H9 (cell line): ENCODE measurements at regions not wholly inside any gene's neighbourhood (a gene's known extent, or its start where the extent isn't known, plus 50 kb on each side); places are given as distances from the start of the nearest gene placed in this dataset.

Source experiments
- DNase-seq: peaks from one replicate; pipeline ENCODE4 v3.0.0-alpha.2; 2017
- H2AFZ ChIP-seq: one replicate; pipeline ENCODE4 v1.6.1; 2013; ENCODE audit warnings: mild to moderate bottlenecking, low read length, control low read depth, moderate library complexity
- H2AK5ac ChIP-seq: 2 replicates; pipeline ENCODE4 v1.6.1; 2013; ENCODE audit warnings: low read length, control low read depth, mixed read lengths; ENCODE audit not compliant: insufficient read length
- H2BK120ac ChIP-seq: one replicate; pipeline ENCODE4 v1.6.1; 2013; ENCODE audit warnings: low read depth, mild to moderate bottlenecking, low read length, control low read depth, inconsistent platforms; ENCODE audit not compliant: poor library complexity, severe bottlenecking
- H2BK12ac ChIP-seq: 2 replicates; pipeline ENCODE4 v1.6.1; 2013; ENCODE audit warnings: low read length, control low read depth, mixed read lengths, low read depth; ENCODE audit not compliant: insufficient read length
- H2BK15ac ChIP-seq: 2 replicates; pipeline ENCODE4 v1.6.1; 2013; ENCODE audit warnings: low read depth, low read length, control low read depth
- H2BK20ac ChIP-seq: one replicate; pipeline ENCODE4 v1.6.1; 2013; ENCODE audit warnings: low read depth, mild to moderate bottlenecking, low read length, control low read depth, inconsistent platforms; ENCODE audit not compliant: poor library complexity, severe bottlenecking
- H2BK5ac ChIP-seq: 2 replicates; pipeline ENCODE4 v1.6.1; 2013; ENCODE audit warnings: low read length, control low read depth, mixed read lengths; ENCODE audit not compliant: insufficient read length
- H3K14ac ChIP-seq: 2 replicates; pipeline ENCODE4 v1.6.1; 2013; ENCODE audit warnings: low read length, control low read depth; ENCODE audit not compliant: insufficient read depth
- H3K18ac ChIP-seq: 2 replicates; pipeline ENCODE4 v1.6.1; 2013; ENCODE audit warnings: low read depth, mild to moderate bottlenecking, mixed read lengths, low read length, control low read depth; ENCODE audit not compliant: insufficient read length
- H3K23ac ChIP-seq: 2 replicates; pipeline ENCODE4 v1.6.1; 2013; ENCODE audit warnings: low read length, control low read depth, mixed read lengths, low read depth; ENCODE audit not compliant: insufficient read length
- H3K23me2 ChIP-seq: 2 replicates; pipeline ENCODE4 v1.6.1; 2013; ENCODE audit warnings: low read depth, mild to moderate bottlenecking, mixed read lengths, low read length, control low read depth; ENCODE audit not compliant: insufficient read length, poor library complexity, severe bottlenecking
- H3K27ac ChIP-seq: 2 replicates; pipeline ENCODE4 v1.5.1; 2013; ENCODE audit warnings: low read length, control low read depth, mixed read lengths, low read depth; ENCODE audit not compliant: insufficient read length
- H3K27me3 ChIP-seq: 2 replicates; pipeline ENCODE4 v1.6.1; 2013; ENCODE audit warnings: low read length, control low read depth, inconsistent platforms; ENCODE audit not compliant: insufficient read depth
- H3K4ac ChIP-seq: 2 replicates; pipeline ENCODE4 v1.6.1; 2013; ENCODE audit warnings: low read depth, mild to moderate bottlenecking, control low read depth, inconsistent platforms, low read length, moderate library complexity
- H3K4me1 ChIP-seq: 2 replicates; pipeline ENCODE4 v1.6.1; 2013; ENCODE audit warnings: low read length, control low read depth, inconsistent platforms; ENCODE audit not compliant: insufficient read depth
- H3K4me2 ChIP-seq: 2 replicates; pipeline ENCODE4 v1.6.1; 2013; ENCODE audit warnings: low read length, control low read depth, mixed read lengths; ENCODE audit not compliant: insufficient read length, insufficient read depth
- H3K56ac ChIP-seq: 2 replicates; pipeline ENCODE4 v1.6.1; 2013; ENCODE audit warnings: low read depth, mild to moderate bottlenecking, mixed read lengths, low read length, control low read depth; ENCODE audit not compliant: insufficient read length
- H3K79me1 ChIP-seq: 2 replicates; pipeline ENCODE4 v1.6.1; 2013; ENCODE audit warnings: low read depth, mild to moderate bottlenecking, moderate library complexity, low read length, control low read depth, inconsistent platforms; ENCODE audit not compliant: insufficient read depth, poor library complexity, severe bottlenecking
- H3K79me2 ChIP-seq: 2 replicates; pipeline ENCODE4 v1.6.1; 2013; ENCODE audit warnings: low read length, control low read depth, inconsistent platforms; ENCODE audit not compliant: insufficient read depth
- H3K9ac ChIP-seq: 2 replicates; pipeline ENCODE4 v1.6.1; 2013; ENCODE audit warnings: low read length, control low read depth, mixed read lengths; ENCODE audit not compliant: insufficient read length; ENCODE audit errors: extremely low read depth
- H3K9me3 ChIP-seq: one replicate; pipeline ENCODE4 v1.6.1; 2013; ENCODE audit warnings: low read depth, low read length, inconsistent platforms; ENCODE audit not compliant: control insufficient read depth
- H3T11ph ChIP-seq: one replicate; pipeline ENCODE4 v1.6.1; 2013; ENCODE audit warnings: mild to moderate bottlenecking, low read length, control low read depth, inconsistent platforms
- H4K20me1 ChIP-seq: one replicate; pipeline ENCODE4 v1.6.1; 2013; ENCODE audit not compliant: control insufficient read depth, insufficient read length, insufficient read depth
- H4K5ac ChIP-seq: 2 replicates; pipeline ENCODE4 v1.6.1; 2013; ENCODE audit warnings: low read depth, mild to moderate bottlenecking, mixed read lengths, low read length, control low read depth; ENCODE audit not compliant: insufficient read length
- H4K8ac ChIP-seq: replicated peaks from 2 replicates; pipeline ENCODE4 v1.6.1; 2013; ENCODE audit warnings: low read length, control low read depth, mixed read lengths, low read depth; ENCODE audit not compliant: insufficient read length
- H4K91ac ChIP-seq: 2 replicates; pipeline ENCODE4 v1.6.1; 2013; ENCODE audit warnings: low read depth, mild to moderate bottlenecking, moderate library complexity, mixed read lengths, low read length, control low read depth; ENCODE audit not compliant: insufficient read length
- H3K27ac Mint-ChIP-seq, 3 experiments: 2 replicates in 2 of 3; 3 replicates in 1 of 3; pipeline ENCODE4 v1.8.0; 2020 to 2021; ENCODE audit warnings: mixed read lengths in 3 of 3, mild to moderate bottlenecking in 1 of 3, moderate library complexity in 1 of 3
- H3K27me3 Mint-ChIP-seq: 2 replicates; pipeline ENCODE4 v1.8.0; 2021; ENCODE audit warnings: low read depth, mild to moderate bottlenecking, moderate library complexity, mixed read lengths
- H3K36me3 Mint-ChIP-seq, 3 experiments: 2 replicates in 2 of 3; 3 replicates in 1 of 3; pipeline ENCODE4 v1.8.0; 2020 to 2021; ENCODE audit warnings: low read depth in 3 of 3, mixed read lengths in 3 of 3; ENCODE audit not compliant: insufficient read depth in 1 of 3
- H3K4me1 Mint-ChIP-seq, 2 experiments: 2 replicates each; pipeline ENCODE4 v1.8.0; 2020; ENCODE audit warnings: mixed read lengths in 2 of 2
- H3K4me3 Mint-ChIP-seq, 2 experiments: 2 replicates in 1 of 2; 3 replicates in 1 of 2; pipeline ENCODE4 v1.8.0; 2020 to 2021; ENCODE audit warnings: mild to moderate bottlenecking in 2 of 2, mixed read lengths in 2 of 2, moderate library complexity in 1 of 2
- H3K9me3 Mint-ChIP-seq, 2 experiments: 2 replicates in 1 of 2; 3 replicates in 1 of 2; pipeline ENCODE4 v1.8.0; 2020; ENCODE audit warnings: mild to moderate bottlenecking in 2 of 2, mixed read lengths in 2 of 2, moderate library complexity in 1 of 2
- WGBS: extraction: QIAGEN DNeasy Blood & Tissue Kit; methylation state at CpG from one replicate; pipeline ENCODE4 v1.1.7; 2013; ENCODE audit warnings: missing lambda C conversion rate, low lambda C conversion rate, mixed read lengths; ENCODE audit not compliant: insufficient read length; ENCODE audit errors: extremely low coverage; 5-methylcytosine and 5-hydroxymethylcytosine counted together
- TF ChIP-seq, protein P1 (sequence below): fragments of 200-600 bp; sonication (generic); conservative IDR thresholded peaks from 3 replicates; pipeline ENCODE4 v1.8.0; 2021; ENCODE audit warnings: antibody characterized with exemption, mild to moderate bottlenecking

DNA sequence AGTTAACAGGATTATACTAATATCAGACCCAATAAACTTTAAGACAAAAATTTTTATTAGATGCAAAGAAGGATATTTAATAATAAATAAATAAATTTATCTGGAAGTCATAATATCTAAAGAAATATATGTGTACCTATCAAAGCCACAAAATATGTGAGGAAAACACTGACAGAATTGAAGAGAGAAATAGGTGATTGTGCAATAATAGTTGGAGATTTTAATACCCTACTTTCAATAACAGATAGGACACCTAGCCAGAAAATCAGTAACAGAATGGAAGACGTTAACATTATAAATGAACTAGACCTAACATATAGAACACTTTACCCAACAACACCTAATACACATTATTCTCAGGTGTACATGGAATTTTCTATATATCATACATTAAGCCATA is 541.4 kb upstream of the SMC2 start:
- Histone ChIP-seq H4K8ac (no peak overlapping the region), H3K4ac (no peak overlapping the region), H3K79me1 (no peaks in the 10 kb centered on the region), H3K18ac (no peak overlapping the region), H3K14ac (no peak overlapping the region), H3K27me3 (no peaks in the 10 kb centered on the region), H3K56ac (no peak overlapping the region), H2BK5ac (no peak overlapping the region), H2BK15ac (no peak overlapping the region), H2BK12ac (no peak overlapping the region), H3K27ac (no peak overlapping the region), H3K9ac (no peak overlapping the region), H3K79me2 (no peaks in the 10 kb centered on the region), H2AK5ac (no peak overlapping the region), H3K23me2 (no peaks in the 10 kb centered on the region), H3T11ph (no peak overlapping the region), H3K4me1 (no peaks in the 10 kb centered on the region), H4K5ac (no peak overlapping the region), H3K23ac (no peak overlapping the region), H4K91ac (no peak overlapping the region), H2BK20ac (no peak overlapping the region), H4K20me1 (no peaks in the 10 kb centered on the region), H2BK120ac (no peak overlapping the region), H3K4me2 (no peak overlapping the region), H2AFZ (no peak overlapping the region), H3K9me3 (no peaks in the 10 kb centered on the region)
- no peaks in the 10 kb centered on the region; a peak in 2 of 5 replicates for H3K9me3 Mint-ChIP-seq
- TF ChIP-seq, protein P1, sequence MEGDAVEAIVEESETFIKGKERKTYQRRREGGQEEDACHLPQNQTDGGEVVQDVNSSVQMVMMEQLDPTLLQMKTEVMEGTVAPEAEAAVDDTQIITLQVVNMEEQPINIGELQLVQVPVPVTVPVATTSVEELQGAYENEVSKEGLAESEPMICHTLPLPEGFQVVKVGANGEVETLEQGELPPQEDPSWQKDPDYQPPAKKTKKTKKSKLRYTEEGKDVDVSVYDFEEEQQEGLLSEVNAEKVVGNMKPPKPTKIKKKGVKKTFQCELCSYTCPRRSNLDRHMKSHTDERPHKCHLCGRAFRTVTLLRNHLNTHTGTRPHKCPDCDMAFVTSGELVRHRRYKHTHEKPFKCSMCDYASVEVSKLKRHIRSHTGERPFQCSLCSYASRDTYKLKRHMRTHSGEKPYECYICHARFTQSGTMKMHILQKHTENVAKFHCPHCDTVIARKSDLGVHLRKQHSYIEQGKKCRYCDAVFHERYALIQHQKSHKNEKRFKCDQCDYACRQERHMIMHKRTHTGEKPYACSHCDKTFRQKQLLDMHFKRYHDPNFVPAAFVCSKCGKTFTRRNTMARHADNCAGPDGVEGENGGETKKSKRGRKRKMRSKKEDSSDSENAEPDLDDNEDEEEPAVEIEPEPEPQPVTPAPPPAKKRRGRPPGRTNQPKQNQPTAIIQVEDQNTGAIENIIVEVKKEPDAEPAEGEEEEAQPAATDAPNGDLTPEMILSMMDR, result no peak
- DNase-seq, result no peak
- no peaks in the 10 kb centered on the region; the same call in 1 of the 2 replicates for H3K27me3 Mint-ChIP-seq
- H3K4me1 Mint-ChIP-seq, result no peaks in the 10 kb centered on the region
- H3K36me3 Mint-ChIP-seq, result no peaks in the 10 kb centered on the region
- H3K4me3 Mint-ChIP-seq, result no peak overlapping the region
- no CpG with 5 or more reads among the region's 1 CpG for WGBS
- H3K27ac Mint-ChIP-seq, result no peak overlapping the region
